Vagina (tissue), 2 donors: ENCODE measurements at regions not wholly inside any gene's neighbourhood (a gene's known extent, or its start where the extent isn't known, plus 50 kb on each side); places are given as distances from the start of the nearest gene placed in this dataset.

Experiments used
- CTCF ChIP-seq, 3 experiments: fragments of 450-650 bp in 2 of 3; fragments of 200-600 bp in 1 of 3; sonication (generic) in 1 of 3; IDR thresholded peaks; one replicate each; pipeline ENCODE4 v1.5.1; 2017 to 2019; ENCODE audit warnings: antibody characterized with exemption in 3 of 3, mild to moderate bottlenecking in 2 of 3, moderate library complexity in 2 of 3
- POLR2A ChIP-seq, 2 donors: fragments of 450-650 bp; IDR thresholded peaks; one replicate each; pipeline ENCODE4 v1.6.1; 2017; ENCODE audit warnings: antibody characterized with exemption in 2 of 2, mild to moderate bottlenecking in 2 of 2, moderate library complexity in 2 of 2

GRCh38 chr10:32123021-32123420, 66.8 kb upstream of the KIF5B start:
- TF ChIP-seq CTCF (IDR thresholded peaks at IDR 0.05) (no peak), POLR2A (IDR thresholded peaks at IDR 0.05) (no peak)
